Caco-2 (cell line): ENCODE measurements at regions not wholly inside any gene's neighbourhood (a gene's known extent, or its start where the extent isn't known, plus 50 kb on each side); places are given as distances from the start of the nearest gene placed in this dataset.

ENCODE experiments used
- BruUV-seq: library from RNA; stranded (reverse); fragments of 400-500 nt; replicated peaks from 2 replicates; lab custom pipeline; 2021; lab: Mats Ljungman, UMichigan
- CTCF ChIA-PET: fragments of 300-600 bp; sonication (Branson Sonifier 250); formaldehyde crosslinking; loops from one replicate; lab custom pipeline; 2022; ENCODE audit warnings: antibody characterized with exemption; lab: Charles Lee
- POLR2A ChIA-PET: fragments of 300-600 bp; sonication (Branson Sonifier 250); formaldehyde crosslinking; loops from one replicate; lab custom pipeline; 2022; ENCODE audit warnings: antibody characterized with exemption; lab: Charles Lee
- DNase-seq, 2 experiments: peaks; one replicate each; pipeline versions ENCODE4 v3.0.0 to v3.0.0-alpha.2; 2020 to 2022
- H3K27me3 ChIP-seq: replicated peaks from 2 replicates; pipeline ENCODE4 v1.6.0; 2011; ENCODE audit warnings: low read length; ENCODE audit not compliant: control insufficient read depth, insufficient read depth
- H3K36me3 ChIP-seq: 2 replicates; pipeline ENCODE4 v1.5.1; 2011; ENCODE audit warnings: low read length; ENCODE audit not compliant: control insufficient read depth, insufficient read depth
- H3K4me1 ChIP-seq: fragments of 250-450 bp; sonication (Bioruptor Pico); 2 replicates; pipeline ENCODE4 v1.5.1; 2020; ENCODE audit warnings: mild to moderate bottlenecking
- H3K4me3 ChIP-seq: 2 replicates; pipeline ENCODE4 v1.5.1; 2011; ENCODE audit warnings: low read depth, mild to moderate bottlenecking, control low read depth, low read length
- H3K9me3 ChIP-seq: fragments of 250-450 bp; sonication (Bioruptor Pico); 2 replicates; pipeline ENCODE4 v1.5.1; 2020; ENCODE audit warnings: mild to moderate bottlenecking, moderate library complexity
- H3K27ac Mint-ChIP-seq: one replicate; pipeline ENCODE4 v1.8.0; 2022; ENCODE audit warnings: mixed read lengths; ENCODE audit not compliant: unreplicated experiment
- H3K27me3 Mint-ChIP-seq: one replicate; pipeline ENCODE4 v1.8.0; 2022; ENCODE audit warnings: mixed read lengths; ENCODE audit not compliant: insufficient read depth, unreplicated experiment
- H3K36me3 Mint-ChIP-seq: one replicate; pipeline ENCODE4 v1.8.0; 2022; ENCODE audit warnings: mild to moderate bottlenecking, mixed read lengths; ENCODE audit not compliant: insufficient read depth, unreplicated experiment
- H3K4me1 Mint-ChIP-seq: one replicate; pipeline ENCODE4 v1.8.0; 2022; ENCODE audit warnings: low read depth, mixed read lengths; ENCODE audit not compliant: unreplicated experiment
- H3K4me3 Mint-ChIP-seq: one replicate; pipeline ENCODE4 v1.8.0; 2022; ENCODE audit warnings: mild to moderate bottlenecking, moderate library complexity, mixed read lengths; ENCODE audit not compliant: unreplicated experiment
- H3K9me3 Mint-ChIP-seq: one replicate; pipeline ENCODE4 v1.8.0; 2022; ENCODE audit warnings: mixed read lengths; ENCODE audit not compliant: unreplicated experiment
- CTCF ChIP-seq, 2 experiments: fragments of 200-600 bp in 1 of 2; IDR thresholded peaks; 1 replicate in 1 of 2; 2 replicates in 1 of 2; pipeline versions ENCODE4 v1.5.1 to v1.8.0; 2011 to 2022; ENCODE audit warnings: antibody characterized with exemption in 1 of 2, control low read depth in 1 of 2, inconsistent platforms in 1 of 2, low read depth in 1 of 2, low read length in 1 of 2, mild to moderate bottlenecking in 1 of 2, moderate library complexity in 1 of 2; ENCODE audit not compliant: insufficient read depth in 1 of 2, severe bottlenecking in 1 of 2, unreplicated experiment in 1 of 2
- intact Hi-C: fragments of 100-400 bp; cut with micrococcal nuclease; formaldehyde crosslinking; loops from one replicate; pipeline ENCODE4 v1.10.0; 2022; ENCODE audit not compliant: unreplicated experiment

GRCh38 chr4:121454251-121454979, 73.6 kb upstream of the QRFPR start:
- H3K27me3 ChIP-seq = no peaks in the 10 kb centered on the region
- intact Hi-C loops = no loop called here
- Mint-ChIP-seq H3K36me3 (no peaks in the 10 kb centered on the region), H3K4me1 (peaks cover 15% of the 10 kb centered on the region), H3K4me3 (no peak overlapping the region), H3K9me3 (no peaks in the 10 kb centered on the region), H3K27me3 (peaks cover 2% of the 10 kb centered on the region), H3K27ac (no peak overlapping the region)
- H3K36me3 ChIP-seq = no peaks in the 10 kb centered on the region
- TF ChIP-seq CTCF (IDR thresholded peaks at IDR 0.05; ENCODE audit: insufficient read depth in 1 of 2, low read depth in 1 of 2, low read length in 1 of 2, severe bottlenecking in 1 of 2, unreplicated experiment in 1 of 2) = no peak
- H3K9me3 ChIP-seq = no peaks in the 10 kb centered on the region
- H3K4me1 ChIP-seq = peaks cover 17% of the 10 kb centered on the region
- CTCF ChIA-PET = no interaction called here
- POLR2A ChIA-PET = no interaction called here
- no TSS peak for BruUV-seq
- no peak overlapping the region for H3K4me3 ChIP-seq
- no peak for DNase-seq

GRCh38 chr4:121451310-121451709, 70.5 kb upstream of the QRFPR start:
- H3K27me3 Mint-ChIP-seq = no peaks in the 10 kb centered on the region
- Histone ChIP-seq H3K27me3 (no peaks in the 10 kb centered on the region), H3K9me3 (no peaks in the 10 kb centered on the region), H3K4me1 (peaks cover 41% of the 10 kb centered on the region), H3K36me3 (no peaks in the 10 kb centered on the region), H3K4me3 (no peak overlapping the region)
- no peak overlapping the region for H3K27ac Mint-ChIP-seq
- POLR2A ChIA-PET = no interaction called here
- no TSS peak for BruUV-seq
- H3K4me1 Mint-ChIP-seq = peaks cover 23% of the 10 kb centered on the region
- H3K4me3 Mint-ChIP-seq = no peak overlapping the region
- CTCF ChIA-PET = no interaction called here
- no peaks in the 10 kb centered on the region for H3K9me3 Mint-ChIP-seq
- TF ChIP-seq CTCF (IDR thresholded peaks at IDR 0.05; ENCODE audit: insufficient read depth in 1 of 2, low read depth in 1 of 2, low read length in 1 of 2, severe bottlenecking in 1 of 2, unreplicated experiment in 1 of 2) = no peak
- no peak for DNase-seq
- no peaks in the 10 kb centered on the region for H3K36me3 Mint-ChIP-seq
- intact Hi-C loops = no loop called here

GRCh38 chr4:121449416-121449815, 68.6 kb upstream of the QRFPR start:
- ChIA-PET CTCF (interaction anchor here (1.5 kb wide), 1 partner anchor 13 kb away, joined by 4 read pairs; no protein-coding TSS in a partner anchor), POLR2A (no interaction called here)
- no peak for TF ChIP-seq CTCF (IDR thresholded peaks at IDR 0.05; ENCODE audit: insufficient read depth in 1 of 2, low read depth in 1 of 2, low read length in 1 of 2, severe bottlenecking in 1 of 2, unreplicated experiment in 1 of 2)
- H3K27me3 Mint-ChIP-seq = no peaks in the 10 kb centered on the region
- H3K27ac Mint-ChIP-seq = peak overlapping the region; percentile 1
- Histone ChIP-seq H3K36me3 (no peaks in the 10 kb centered on the region), H3K4me3 (no peak overlapping the region), H3K4me1 (peaks cover 36% of the 10 kb centered on the region), H3K27me3 (no peaks in the 10 kb centered on the region), H3K9me3 (no peaks in the 10 kb centered on the region)
- intact Hi-C loops = no loop called here
- no peaks in the 10 kb centered on the region for H3K36me3 Mint-ChIP-seq
- H3K4me1 Mint-ChIP-seq = peaks cover 18% of the 10 kb centered on the region
- DNase-seq = no peak
- no peaks in the 10 kb centered on the region for H3K9me3 Mint-ChIP-seq
- BruUV-seq = no TSS peak
- H3K4me3 Mint-ChIP-seq = no peak overlapping the region
